A549 (cell line): ENCODE measurements at regions not wholly inside any gene's neighbourhood (a gene's known extent, or its start where the extent isn't known, plus 50 kb on each side); places are given as distances from the start of the nearest gene placed in this dataset.

Experiments used
- EP300 ChIP-seq, 2 experiments: fragments of >200 bp; sonication (Bioruptor Twin); formaldehyde crosslinking; IDR thresholded peaks; 2 replicates in 1 of 2; 3 replicates in 1 of 2; pipeline ENCODE4 v1.6.1; 2016 to 2017
- RNF2 ChIP-seq: fragments of 200-600 bp; sonication (generic); IDR thresholded peaks from 2 replicates; pipeline ENCODE4 v1.6.1; 2016; ENCODE audit warnings: low read depth, mild to moderate bottlenecking, antibody characterized with exemption, moderate library complexity, borderline replicate concordance
- TF ChIP-seq, protein P1 (sequence below): fragments of >200 bp; sonication (Bioruptor Twin); formaldehyde crosslinking; IDR thresholded peaks from 3 replicates; pipeline ENCODE4 v1.5.1; 2016
- TF ChIP-seq, protein P2 (sequence below): IDR thresholded peaks from 2 replicates; pipeline ENCODE4 v1.6.1; 2012

DNA sequence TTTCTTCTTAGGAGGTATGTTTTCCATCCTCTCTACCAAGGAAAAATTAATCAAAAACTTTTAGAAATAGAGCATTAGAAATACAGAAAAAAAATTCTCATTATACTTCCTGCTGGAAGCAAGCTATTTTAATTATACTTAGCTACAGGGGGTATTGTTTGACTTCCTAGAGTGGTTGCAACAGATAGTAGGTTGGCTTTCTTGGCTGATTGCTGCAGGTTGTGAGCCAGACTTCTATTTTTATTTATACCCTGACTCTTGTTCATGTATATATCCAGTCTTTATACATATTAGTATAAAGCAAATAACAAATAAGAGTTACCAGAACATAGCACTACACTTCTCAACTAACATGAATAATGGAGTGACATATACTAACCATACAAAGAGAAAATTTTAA is 460.8 kb upstream of the REG3G start:
- TF ChIP-seq RNF2 (no peak), EP300 (IDR thresholded peaks at IDR 0.05) (no peak)
- TF ChIP-seq, protein P1, sequence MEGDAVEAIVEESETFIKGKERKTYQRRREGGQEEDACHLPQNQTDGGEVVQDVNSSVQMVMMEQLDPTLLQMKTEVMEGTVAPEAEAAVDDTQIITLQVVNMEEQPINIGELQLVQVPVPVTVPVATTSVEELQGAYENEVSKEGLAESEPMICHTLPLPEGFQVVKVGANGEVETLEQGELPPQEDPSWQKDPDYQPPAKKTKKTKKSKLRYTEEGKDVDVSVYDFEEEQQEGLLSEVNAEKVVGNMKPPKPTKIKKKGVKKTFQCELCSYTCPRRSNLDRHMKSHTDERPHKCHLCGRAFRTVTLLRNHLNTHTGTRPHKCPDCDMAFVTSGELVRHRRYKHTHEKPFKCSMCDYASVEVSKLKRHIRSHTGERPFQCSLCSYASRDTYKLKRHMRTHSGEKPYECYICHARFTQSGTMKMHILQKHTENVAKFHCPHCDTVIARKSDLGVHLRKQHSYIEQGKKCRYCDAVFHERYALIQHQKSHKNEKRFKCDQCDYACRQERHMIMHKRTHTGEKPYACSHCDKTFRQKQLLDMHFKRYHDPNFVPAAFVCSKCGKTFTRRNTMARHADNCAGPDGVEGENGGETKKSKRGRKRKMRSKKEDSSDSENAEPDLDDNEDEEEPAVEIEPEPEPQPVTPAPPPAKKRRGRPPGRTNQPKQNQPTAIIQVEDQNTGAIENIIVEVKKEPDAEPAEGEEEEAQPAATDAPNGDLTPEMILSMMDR, result no peak
- TF ChIP-seq, protein P2, sequence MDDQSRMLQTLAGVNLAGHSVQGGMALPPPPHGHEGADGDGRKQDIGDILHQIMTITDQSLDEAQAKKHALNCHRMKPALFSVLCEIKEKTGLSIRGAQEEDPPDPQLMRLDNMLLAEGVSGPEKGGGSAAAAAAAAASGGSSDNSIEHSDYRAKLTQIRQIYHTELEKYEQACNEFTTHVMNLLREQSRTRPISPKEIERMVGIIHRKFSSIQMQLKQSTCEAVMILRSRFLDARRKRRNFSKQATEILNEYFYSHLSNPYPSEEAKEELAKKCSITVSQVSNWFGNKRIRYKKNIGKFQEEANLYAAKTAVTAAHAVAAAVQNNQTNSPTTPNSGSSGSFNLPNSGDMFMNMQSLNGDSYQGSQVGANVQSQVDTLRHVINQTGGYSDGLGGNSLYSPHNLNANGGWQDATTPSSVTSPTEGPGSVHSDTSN, result no peak
